ENCODE measurements at regions not wholly inside any gene's neighbourhood (a gene's known extent, or its start where the extent isn't known, plus 50 kb on each side); places are given as distances from the start of the nearest gene placed in this dataset.

DNA sequence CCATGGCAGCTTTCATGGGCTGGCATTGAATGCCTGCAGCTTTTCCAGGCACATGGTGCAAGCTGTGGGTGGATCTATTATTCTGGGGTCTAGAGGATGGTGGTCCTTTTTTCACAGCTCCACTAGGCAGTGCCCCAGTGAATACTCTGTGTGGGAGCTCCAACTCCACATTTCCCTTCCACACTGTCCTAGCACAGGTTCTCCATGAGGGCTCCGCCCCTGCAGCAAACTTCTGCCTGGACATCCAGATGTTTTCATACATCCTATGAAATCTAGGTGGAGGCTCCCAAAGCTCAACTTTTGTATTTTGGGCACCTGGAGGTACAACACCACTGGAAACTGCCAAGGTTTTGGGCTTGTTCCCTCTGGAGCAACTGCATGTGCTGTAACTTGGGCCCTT lies 450.6 kb downstream of the LMO7 start:
- DNase-seq (ENCODE audit: low read depth): no peak

DNA sequence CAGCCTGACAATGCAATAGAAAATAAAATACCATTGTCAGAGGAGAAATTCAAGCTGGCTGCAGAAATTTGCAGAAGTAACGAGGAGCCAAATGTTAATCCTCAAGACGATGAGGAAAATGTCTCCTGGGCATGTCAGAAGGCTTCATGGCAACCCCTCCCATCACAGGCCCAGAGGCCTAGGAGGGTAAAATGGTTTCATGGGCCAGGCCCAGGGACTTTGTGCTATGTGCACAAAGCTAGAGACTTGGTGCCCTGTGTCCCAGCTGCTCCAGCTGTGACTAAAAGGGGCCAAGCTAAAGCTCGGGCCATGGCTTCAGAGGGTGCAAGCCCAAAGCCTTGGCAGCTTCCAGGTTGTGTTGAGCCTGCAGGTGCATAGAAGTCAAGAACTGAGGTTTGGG lies 431.7 kb downstream of the LMO7 start:
- no peak for DNase-seq (ENCODE audit: low read depth)

DNA sequence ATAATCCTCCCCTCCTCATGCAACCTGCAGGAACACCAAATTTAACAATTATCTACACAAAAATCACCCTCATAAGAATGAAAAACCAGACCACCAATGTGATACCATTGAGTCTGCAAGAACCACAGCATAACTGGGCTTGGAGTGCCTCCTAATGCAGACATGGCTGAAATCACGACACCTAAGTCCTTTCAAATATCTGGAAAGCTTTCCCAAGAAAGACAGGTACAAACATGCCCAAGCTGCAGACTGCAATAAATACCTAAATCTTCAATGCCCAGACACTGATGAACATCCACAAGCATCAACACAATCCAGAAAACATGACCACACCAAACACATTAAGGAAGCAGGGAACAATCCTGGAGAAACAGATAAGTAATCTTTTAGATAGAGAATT lies 417.1 kb downstream of the LMO7 start:
- DNase-seq (ENCODE audit: low read depth): no peak

DNA sequence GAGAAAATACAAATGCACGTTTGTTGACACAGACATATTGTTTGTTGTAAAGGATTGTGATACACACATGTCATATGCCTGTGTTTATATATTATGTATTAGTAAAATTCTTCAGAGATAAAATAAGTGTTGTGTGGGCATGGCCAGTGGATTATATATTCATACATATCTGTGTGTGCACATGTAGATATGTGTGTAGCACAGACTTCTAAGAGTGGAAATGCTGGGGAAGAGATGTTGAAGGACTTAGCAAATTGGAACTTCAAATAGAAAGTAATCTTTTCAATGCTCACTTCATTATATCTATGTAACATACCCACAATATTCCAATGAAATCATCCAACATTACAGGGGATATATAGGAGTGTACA lies 413.2 kb downstream of the LMO7 start:
- no peak for DNase-seq (ENCODE audit: low read depth)

DNA sequence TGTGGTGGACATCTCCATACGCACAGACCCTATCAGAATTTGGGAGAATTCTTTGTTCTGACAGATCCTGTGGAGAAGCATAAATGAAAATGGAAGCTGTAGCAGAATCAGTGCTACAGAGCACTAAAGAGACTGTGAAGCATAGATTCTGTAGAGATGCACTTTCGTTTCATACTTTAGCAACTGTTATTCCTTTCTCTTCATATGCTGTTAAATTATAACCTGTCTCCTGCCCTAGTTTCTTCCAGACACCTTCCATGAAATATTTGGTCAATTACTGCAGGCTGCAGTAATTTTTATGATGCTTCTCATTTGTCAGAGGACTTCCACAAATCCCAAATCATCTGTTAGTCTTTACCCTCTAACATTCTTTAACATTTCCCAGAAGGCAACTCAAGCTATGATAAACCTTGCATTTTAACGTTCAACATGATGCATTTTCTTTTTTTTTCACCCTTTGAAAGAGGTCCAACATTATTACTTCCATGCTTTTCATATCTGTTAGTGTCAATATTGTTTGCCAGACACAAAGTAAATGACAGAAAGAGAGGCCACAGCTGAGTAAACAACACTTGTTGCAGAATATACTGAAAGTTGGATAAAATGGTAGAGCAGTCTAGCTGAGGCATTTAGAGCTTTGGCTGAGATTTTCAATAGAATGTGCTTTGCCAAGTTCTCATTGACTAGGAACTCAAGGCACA lies 412.7 kb downstream of the LMO7 start:
- DNase-seq (ENCODE audit: low read depth): no peak

DNA sequence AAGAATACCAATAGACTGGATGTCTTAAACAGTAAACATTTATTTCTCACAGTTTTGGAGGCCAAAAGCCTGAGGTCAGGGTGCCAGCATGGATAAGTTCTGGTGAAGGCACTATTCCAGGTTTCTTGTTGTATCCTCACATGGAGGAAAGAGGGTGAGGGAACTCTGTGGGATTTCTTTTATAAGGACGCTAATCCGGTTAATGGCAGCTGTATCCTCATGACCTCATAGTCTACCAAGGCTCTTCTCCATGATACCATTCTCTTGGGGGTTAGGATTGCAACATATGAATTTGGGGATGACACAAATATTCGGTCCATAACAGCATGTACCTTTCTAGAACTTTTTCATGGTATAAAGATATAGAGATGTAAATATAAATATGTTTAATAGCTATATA lies 412.0 kb downstream of the LMO7 start:
- DNase-seq (ENCODE audit: low read depth): no peak

DNA sequence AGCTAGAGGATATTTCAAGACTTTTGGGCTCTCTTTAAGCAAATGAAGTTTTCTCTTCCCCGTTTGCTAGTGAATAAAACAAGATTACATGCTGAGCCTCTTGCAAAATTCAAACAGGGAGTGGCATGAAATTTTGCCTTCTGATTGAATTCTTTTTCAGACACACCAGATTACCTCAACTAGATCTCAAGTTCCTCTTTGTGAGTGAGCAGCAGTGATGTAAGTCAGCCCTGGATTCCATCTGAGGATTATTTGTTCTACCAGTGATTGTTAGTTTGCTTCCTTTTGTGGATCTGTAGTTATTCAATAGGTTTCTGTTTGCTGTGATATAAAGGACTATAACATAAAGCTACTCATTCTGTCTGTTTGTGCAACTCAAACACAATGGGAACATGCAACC lies 407.7 kb downstream of the LMO7 start:
- no peak for DNase-seq (ENCODE audit: low read depth)

DNA sequence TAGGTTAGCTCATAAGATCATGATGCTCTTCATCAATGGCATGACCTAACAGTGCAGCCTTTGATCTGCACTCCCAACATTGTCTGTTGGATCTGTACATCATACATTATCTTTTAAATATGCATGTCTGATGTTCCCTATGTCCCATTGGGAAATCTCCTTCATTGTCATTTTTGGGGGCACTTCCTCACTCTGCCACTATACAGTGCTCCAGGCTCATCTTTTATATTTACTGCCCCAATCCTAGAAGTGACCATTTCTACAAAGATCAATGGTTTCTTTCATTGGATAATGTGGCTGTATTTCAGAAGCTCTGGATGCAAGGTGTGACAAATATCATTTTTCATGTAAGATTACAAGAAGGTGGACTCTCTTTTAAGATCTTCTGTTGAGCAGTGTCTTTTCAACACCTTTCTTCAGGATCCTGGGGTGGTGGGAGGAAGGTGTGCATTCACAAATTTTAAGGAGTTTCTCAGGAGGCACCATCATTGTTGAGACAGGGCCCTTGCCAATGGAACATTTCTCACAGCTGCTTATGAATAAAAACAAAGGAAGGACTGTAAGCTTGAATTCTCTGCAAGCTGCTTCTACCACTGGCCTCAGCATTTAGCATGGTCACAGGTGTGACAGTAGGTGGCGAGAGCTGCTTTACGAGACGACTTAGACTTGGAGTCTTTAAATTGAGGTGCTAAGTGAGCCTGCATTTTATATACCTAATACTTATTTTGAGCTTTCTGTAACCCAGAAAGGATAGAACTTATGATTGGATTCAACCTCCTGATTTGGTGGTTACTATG lies 403.0 kb downstream of the LMO7 start:
- DNase-seq (ENCODE audit: low read depth): no peak

DNA sequence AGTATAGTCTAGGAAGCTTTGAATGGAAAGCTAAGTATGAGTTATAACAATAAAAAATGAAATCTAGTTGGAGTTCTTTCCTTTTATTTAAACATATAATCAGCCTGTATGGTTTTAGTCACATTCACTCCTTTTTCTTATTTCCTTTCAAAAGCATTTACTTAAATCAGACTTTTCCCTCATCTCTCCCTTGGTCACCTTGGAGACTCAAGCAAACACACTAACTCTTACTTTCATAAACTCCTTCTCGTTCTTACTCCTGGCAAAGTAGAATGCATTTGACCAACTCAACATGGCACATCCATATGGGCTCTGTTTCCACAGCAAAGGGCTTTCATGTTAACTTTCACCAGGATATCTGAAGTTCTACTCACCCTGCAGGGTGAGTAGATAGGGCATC lies 400.0 kb downstream of the LMO7 start:
- DNase-seq (ENCODE audit: low read depth): no peak

DNA sequence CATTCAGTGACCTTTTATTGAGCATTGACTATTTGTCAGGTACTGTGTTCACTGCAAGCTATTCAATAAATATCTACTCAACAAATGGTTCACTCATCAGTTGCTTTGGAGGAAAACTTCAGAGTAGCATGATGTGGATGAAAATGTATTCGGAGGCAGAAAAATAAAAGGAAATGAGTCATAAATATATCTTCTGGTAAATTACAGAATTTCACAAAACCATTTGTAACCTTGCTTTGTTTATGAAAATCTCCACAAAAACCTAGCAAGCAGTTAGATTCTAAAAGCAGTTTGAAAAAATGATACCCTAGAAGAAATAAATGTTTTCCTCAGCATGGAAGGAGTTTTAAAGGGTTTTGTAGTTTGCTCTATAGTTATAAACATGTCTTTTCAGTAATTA lies 399.6 kb downstream of the LMO7 start:
- no peak for DNase-seq (ENCODE audit: low read depth)

DNA sequence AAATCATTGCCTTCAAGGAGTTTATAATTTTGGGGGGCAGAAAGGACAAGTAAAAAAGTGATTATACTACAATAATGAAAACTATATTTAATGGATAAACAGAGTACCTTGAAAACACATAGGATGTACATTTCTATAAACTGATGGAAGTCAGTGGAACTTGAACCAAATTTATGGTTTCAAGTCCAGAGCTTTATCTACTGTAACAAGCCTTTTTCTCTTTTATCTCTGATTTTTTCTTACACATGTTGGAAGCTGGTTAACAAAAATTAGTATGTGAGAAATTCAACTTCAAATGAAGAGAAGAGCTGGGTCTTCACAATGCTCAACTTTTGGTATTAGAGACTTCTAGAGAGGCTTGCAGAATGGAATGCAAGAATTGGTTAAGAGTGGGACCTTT lies 393.6 kb downstream of the LMO7 start:
- no peak for DNase-seq (ENCODE audit: low read depth)

DNA sequence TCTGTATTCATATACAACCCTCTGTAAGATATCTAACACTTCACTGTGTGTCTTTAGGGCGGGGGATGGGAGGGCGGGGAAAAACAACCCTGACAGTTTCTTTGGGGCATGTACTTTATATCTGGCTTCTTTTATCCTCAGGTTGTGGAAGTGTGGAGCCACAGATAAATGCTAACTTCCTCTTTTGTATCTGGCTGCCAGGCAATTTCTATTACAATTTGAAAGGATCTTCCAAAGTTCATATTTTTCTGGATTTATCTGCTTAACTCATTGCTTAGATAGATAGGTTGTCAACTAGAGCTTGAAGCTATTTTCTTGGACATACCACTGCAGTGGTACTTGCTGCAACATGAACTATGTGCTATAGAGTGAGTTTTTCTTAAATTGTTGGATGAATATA lies 393.0 kb downstream of the LMO7 start:
- DNase-seq (ENCODE audit: low read depth): no peak

DNA sequence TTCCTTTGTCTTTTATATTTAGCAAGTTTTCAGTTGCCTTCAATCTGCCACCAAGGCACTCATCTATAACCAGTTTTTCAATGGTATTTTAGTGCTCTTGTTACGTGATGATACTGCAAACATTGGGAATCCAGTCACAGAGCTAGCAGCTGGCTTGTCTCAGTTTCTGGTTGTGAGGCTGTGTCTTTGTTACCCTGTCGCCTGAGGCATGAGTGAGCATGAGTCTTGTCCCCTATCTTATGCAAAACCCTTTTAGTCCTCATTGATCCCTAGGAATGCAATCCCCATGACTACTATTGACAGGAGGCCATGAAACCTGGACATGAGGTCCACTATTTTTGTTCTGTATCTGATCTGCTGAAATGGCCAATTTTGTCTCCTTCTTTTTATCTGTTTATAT lies 391.0 kb downstream of the LMO7 start:
- no peak for DNase-seq (ENCODE audit: low read depth)

DNA sequence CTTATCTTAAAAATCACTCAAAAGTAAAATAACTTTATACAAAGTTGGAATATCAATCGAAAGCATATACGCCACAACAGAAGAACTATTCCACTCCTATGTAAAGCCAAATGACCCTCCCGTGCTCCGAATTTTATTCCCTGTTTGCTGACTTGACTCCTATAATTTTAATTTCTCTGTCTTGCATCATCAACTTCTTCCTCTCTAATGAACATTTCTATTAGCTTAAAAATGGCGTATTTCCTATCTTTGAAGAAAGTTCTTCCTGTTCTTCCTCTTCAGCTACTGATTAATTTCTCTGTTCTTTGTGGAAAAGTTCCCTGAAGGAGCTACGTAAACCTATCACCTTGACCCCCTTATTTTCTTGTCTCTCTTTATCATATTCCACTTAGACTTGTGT lies 389.3 kb downstream of the LMO7 start:
- DNase-seq (ENCODE audit: low read depth): no peak

DNA sequence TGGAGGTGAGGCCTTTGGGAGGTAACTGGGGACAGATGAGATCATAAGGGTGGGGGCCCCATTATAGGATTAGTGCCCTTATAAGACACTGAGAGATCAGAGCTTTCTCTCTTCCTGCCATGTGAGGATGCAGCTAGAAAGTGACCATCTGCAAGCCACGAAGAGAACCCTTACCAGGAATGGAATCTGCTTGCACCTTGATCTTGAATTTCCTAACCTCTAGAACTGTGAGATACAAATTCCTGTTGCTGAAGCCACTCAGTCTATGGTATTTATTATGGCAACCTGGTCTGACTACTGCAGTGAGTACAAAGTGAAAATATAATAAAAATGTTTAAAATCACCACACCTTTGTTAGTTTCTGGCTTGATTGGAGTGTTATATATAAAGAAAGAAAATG lies 388.0 kb downstream of the LMO7 start:
- DNase-seq (ENCODE audit: low read depth): no peak

DNA sequence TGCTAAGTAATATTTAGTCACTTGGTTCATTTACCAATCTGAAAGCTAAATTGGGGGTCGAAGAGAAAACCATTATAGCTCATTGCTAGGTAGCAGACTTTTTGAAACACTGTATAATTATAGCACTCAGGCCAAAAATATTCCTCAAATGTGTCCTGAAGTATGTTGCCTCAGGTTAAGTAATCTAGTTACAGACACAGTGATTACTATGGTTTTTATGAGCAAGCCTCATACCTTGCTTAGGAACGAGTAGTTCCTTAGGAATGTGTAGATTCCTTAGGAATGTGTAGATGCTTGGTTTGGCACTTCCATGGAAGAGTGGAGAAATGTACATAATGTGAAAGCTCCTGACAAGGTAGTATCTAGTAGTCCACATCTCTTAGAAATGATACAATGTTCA lies 387.5 kb downstream of the LMO7 start:
- DNase-seq (ENCODE audit: low read depth): peak; percentile 66

DNA sequence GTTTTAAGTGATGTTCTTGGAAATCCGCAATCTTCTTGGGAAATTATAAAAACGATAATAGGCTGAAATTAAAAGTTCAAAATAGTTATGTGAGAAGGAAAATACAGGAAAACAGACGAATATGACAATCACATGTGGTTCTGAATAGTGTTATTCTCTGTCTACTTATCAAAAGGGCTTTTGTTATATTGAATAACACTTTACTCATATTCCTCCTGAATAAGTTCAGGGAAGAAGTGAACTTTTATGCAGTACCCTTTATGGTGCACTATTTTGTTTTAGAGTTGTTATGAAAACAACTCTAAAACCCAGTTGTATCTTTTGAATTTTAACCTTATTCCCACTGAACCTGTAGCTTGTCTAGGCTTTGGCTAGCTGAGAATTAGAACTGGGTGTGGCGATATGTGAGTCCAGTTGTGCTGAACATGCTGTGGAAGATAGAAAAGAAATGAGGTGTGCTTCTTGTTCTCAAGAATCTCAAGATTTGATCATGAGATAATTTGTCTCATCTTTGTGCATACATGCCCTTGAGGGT lies 384.4 kb downstream of the LMO7 start:
- DNase-seq (ENCODE audit: low read depth): no peak

DNA sequence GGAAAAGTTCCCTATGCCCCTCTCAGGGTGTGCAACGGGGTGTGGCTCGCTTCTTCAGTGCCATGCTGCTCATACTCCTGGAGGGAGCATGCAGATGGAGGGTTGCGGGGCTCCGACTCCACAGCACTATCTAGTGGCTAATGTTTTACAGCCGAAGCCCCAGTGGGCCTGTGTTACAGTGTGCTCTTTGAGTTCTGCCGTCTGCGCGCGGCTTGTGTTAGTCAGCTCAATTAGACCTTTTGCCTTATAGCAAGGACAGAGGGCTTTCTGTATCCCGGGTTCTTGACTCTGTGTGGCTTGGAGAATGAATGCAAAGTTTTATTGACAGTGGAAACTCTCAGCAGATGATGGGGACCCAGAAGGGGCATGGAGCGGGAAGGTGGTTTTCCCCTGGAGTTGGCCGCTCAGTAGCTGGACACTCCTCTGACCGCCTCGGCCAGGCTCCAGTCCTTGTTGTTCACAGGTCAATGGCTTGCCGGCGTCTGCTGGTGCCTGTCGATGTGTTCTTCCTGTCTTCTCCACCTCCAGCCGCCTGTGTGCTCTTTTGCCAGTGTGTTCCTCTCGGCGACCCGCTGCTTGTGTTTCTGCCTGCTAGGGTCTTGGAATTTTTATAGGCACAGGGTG lies 383.4 kb downstream of the LMO7 start:
- no peak for DNase-seq (ENCODE audit: low read depth)

DNA sequence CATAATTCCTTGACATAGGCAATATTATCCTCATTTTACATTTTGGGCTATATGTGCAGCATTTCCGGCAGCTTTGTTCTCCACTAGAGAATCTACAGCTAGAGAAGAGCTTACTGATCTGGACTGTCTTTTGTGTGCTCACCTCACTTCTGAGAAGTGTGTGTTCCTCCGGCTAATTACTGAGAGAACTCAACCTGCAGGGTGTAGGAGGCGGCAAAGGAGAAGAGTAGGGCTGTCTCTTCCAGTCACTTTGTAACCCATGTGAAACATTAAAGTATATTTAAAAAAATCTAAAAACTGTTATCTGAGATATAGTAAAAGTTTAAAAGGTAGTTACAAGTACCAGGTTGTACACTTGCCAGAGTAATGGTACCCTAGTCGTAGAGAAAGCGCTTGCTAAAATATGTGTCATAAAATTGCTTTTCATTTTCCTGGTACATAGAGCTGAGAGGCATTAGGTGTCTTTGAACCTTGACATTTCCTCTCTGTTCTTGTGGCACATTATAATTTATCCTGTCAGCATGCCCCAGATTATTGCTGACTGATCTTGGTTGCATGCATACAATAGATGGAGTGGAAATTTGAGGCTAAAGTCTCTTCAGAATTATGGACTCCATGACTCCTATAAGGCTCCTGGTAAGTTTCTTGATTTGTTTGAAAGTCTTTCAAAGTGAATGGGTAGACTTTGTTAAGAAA lies 381.9 kb downstream of the LMO7 start:
- DNase-seq (ENCODE audit: low read depth): no peak

DNA sequence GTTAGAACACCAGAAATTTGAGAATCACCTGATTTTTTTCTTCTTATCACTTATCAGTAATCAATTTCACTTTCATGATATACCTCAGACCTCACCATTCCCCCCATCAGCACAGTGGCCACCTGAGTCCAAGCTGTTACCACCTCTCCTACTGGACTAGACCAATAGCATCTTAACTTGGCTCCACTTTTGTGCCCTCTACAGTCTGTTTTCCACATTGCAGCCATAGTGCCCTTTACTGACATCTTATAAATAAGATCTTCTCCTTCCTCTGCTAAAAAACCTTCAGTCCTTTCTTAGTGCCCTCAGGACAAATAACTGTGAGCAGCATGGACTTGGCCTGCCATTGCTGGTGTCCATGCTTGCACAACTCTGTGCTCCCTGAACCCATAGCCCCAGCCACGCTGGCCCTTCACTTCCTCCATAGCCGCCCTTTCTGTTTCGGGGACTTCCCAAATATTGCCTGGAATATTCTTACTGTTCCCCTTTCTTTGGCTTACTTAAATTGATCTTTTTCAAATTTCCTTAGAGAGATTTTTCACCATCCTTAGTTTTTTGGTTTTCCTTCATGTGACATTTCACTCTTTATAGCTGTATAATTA lies 380.8 kb downstream of the LMO7 start:
- DNase-seq (ENCODE audit: low read depth): peak; percentile 40

DNA sequence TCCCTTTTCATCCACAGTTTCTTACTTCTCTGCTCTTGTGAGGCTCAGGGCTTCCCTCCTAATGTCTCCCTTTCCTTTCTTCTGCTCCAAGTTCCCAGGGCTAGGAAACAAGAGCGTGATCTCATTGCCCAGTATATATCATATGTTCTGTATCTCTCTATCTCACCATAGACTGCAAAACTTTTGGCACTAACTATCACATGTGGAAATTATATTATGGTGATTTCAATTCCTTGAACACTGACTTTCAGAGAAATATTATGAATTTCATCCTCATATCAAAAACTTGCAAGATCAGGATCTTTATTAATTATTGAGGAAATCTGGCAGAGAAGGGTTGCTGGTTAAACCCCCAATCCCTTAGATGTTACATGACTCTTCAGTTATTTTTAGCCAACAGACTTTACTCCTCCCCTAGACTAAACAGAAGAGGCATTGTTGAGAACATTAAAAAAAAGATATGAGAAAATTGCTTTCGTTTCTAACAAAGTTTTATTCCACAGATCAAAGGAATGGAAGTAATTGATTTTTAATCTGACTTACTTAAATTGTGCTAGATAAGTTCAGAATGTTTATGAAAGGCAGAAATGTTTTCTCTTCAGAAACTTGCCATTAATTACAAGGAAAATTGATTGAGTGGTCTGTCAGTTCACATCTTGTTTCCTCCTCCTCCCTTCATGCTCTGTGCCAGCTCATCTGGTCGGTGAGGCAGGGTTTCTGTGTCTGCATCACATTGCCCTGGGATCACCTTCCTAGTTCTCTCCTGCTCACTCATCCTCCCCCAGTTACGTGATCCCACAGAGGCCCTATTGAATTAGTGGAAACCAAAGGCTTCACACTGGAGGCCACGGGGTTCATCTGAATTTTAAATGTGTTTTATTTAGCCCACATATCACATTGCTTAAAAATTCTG lies 378.5 kb downstream of the LMO7 start:
- peak; percentile 37 for DNase-seq (ENCODE audit: low read depth)
